HG03457 (cell line): ENCODE measurements at regions not wholly inside any gene's neighbourhood (a gene's known extent, or its start where the extent isn't known, plus 50 kb on each side); places are given as distances from the start of the nearest gene placed in this dataset.
A peak's percentile ranks its signal among the peaks of the same experiment; 100 is the strongest.

ENCODE experiments used
- ATAC-seq: cut with Tn5 transposase; IDR thresholded peaks from one replicate; pipeline ENCODE4 v1.9.1; 2021; ENCODE audit warnings: moderate number of reproducible peaks; ENCODE audit not compliant: unreplicated experiment

- ATAC-seq, result no peak
Observed at GRCh38 chr3:145721273-145721805, 439.6 kb downstream of the PLOD2 start.

- ATAC-seq, result no peak
Observed at GRCh38 chr3:145721815-145722214, 439.2 kb downstream of the PLOD2 start.

DNA sequence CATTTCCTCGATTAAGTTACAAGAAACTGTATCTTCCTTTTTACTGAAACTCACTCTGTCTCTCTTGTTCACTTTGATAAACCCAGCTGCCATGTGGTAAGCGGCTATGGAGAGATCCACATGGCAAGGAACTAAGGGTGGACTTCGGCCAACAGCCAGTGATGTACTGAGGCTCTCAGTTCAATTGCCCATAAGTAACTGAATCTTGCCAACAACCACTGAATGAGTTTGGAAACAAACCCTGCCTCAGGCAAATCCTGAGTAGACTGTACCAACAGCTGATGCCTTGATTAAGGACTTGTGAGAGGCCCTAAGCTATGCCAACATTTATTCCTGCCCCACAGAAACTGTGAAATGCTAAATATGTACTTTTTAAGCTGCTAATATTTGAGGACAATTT lies 433.5 kb downstream of the PLOD2 start:
- ATAC-seq, result no peak

DNA sequence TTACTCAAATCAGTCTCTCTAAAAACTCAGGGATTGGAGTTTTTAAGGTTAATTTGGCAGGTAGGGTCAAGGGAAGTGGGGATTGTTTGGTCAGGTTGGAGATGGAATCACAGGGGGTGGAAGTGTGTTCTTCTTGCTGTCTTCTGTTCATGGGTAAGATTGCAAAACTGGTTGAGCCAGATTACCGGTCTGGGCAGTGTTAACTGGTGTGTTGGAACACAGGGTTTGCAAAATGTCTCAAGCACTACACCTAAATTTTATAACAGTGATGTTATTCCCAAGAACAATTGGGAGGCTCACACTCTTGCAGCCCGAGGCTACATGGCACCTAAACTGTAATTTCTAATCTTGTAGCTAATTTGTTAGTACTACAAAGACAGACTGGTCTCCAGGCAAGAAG lies 425.4 kb downstream of the PLOD2 start:
- ATAC-seq, result no peak

GRCh38 chr3:145737952-145738351 lies 423.0 kb downstream of the PLOD2 start:
- no peak for ATAC-seq

DNA sequence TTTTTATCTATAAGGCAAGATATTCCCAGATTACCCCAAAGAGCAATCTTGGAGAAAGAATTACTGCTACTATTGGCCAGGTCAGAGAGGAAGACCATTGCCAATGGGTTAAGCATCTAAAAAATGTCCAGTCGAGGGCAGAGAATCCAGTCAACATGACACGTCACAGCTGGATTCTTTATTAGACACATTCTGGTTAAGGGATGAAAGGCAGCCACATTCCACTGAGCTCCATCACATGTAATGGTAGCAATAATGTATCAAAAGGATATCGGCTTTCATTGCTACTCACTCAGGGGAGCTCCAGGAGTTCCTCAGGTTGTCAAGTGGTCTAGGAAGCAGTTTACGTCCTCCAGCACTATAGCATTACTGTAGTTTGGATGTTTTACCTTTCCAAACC lies 421.1 kb downstream of the PLOD2 start:
- no peak for ATAC-seq

- ATAC-seq, result no peak
Observed at GRCh38 chr3:145750657-145751056, 410.3 kb downstream of the PLOD2 start.

GRCh38 chr3:145752576-145752975 lies 408.4 kb downstream of the PLOD2 start:
- no peak for ATAC-seq

DNA sequence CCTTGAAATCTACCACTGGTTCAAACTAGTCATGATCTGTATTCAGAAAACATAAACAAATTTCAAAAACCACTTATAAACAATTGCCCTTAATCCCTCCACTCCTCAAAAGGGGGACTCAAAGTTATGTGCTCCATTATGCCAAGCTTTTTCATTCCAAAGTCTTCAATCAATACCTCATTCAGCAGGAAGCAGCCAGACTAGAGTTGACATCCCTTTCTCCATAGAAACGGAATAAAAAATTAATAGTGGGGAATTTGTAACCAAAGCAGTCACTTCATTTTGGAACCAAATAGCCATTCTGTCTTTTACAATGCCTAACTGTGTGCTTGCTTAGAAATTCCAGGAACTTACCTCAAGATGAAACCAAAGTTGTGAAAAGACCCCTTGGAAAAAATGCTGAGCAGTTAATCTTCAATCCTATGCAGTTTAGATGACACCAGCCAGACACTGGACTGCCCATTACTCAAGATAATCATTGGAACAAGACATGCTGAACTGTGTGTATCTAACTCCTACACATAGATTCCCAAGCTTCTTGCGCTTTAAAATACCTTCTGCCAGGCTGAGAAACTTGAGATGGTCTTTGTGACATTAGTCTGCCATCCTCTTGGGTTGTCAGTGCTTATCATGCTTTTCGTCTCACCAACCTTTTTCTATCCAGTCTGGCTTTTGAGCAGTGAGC lies 406.2 kb downstream of the PLOD2 start:
- no peak for ATAC-seq

GRCh38 chr3:145760036-145760435 lies 400.9 kb downstream of the PLOD2 start:
- no peak for ATAC-seq

GRCh38 chr3:145767909-145768308 lies 393.1 kb downstream of the PLOD2 start:
- ATAC-seq, result no peak

GRCh38 chr3:145776782-145777408 lies 384.1 kb downstream of the PLOD2 start:
- peak; percentile 74 for ATAC-seq

DNA sequence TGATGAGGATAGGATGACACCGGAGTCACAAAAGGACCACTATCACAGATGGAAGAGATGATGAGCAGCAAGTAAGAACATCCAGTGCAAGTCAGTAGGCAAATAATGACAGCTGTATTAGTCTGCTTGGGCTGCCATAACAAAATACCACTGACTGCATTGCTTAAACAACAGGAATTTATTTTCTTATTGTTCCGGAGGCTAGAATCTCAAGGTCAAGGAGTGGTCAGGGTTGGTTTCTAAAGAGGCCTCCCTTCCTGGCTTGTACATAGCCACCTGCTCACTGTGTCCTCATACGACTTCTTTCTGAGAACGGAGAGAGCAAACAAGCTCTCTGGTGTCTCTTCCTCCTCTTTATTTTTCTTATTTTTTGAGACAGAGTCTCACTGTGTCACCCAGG lies 380.7 kb downstream of the PLOD2 start:
- no peak for ATAC-seq

GRCh38 chr3:145785668-145786067 lies 375.3 kb downstream of the PLOD2 start:
- ATAC-seq, result no peak

DNA sequence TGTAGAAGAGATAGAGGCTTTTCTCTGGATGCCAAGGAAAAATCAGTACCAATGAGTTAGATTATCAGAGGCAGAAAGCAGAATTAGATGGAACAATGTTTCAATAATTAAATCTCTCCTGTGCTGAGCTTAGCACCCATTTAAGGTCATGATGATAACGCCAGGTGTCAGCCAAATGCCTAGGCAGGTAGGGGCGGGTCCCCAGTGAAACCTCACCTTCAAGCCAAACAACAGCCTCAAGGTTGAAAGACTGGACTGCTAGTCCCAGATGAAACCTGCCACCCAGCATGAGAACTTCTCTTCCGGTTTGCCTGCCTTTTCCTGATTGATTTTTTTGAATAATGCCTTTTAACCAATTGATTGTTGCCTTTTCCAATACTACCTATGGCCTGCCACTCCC lies 363.0 kb downstream of the PLOD2 start:
- no peak for ATAC-seq

DNA sequence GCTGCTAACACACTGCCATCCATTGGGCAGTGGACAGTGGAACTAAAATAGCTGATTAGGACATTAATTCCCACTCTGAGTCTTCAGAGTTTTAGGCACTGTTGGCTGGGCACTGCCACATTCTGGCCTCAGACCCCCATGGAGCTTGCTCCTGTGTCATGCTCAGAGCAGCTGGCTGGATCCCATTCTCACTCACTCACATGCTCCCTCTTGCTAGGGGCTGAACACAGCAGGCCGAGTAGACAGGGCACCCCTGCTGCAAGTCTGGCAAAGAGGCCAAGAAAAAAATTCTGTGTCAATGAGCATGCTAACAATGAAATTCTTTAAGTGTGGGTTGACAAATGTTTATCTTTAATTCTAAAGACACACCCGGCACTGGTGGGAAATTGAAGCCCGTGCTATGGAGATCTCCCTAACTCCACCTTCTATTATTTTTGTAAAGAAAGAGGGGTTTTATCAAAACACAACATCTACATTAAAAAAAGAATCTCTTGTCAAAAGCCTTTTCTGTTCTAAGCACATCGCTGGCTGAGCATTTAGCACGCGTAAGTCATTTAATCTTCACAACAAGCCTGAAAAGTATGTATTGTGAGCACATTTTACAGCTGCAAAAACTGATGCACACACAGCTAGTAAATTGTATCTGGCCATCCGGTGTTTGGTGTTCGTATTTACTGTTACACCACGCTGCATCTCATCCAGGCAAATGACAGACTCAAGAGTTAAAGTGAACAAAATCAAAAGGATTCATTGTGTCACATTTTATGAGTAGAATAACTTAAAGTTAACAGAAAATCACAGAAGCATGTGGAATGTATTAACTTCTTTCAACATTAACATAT lies 362.1 kb downstream of the PLOD2 start:
- no peak for ATAC-seq

DNA sequence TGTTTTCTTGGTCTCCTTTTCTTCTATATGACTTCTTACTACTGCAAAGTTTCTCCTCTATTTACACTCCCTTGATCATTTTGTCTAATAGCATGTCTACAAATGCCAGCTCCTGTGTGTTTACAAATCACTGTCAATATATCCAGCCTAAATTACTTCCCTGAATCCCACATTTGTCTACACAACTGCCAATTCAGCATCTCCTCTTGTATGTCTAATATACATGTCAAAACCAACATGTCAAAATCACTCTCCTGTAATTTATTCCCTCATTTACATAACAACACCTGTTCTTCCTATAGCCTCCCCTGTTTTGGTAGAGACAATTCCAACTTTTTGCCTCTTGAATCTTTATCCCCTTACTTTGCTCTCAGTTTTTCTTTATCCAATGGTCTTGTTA lies 359.3 kb downstream of the PLOD2 start:
- ATAC-seq, result no peak

DNA sequence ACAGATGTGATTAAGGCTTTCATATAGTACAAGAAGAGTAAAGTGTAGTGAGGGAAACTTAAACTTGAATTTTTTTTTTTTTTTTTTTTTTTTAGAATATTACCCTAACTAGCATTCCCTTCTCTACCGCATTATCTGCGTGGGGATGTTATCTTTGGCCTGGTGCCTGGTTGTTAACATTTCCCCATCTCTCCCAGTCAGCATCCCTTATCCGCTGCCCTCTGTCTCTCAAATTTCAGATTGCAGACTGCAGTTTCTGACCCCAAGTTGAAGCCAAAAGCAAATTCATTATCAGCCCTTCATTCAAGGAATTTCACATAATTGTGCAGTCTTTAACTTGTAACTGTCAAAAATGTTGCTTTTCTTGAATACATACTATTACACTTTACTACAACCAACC lies 353.0 kb downstream of the PLOD2 start:
- no peak for ATAC-seq

DNA sequence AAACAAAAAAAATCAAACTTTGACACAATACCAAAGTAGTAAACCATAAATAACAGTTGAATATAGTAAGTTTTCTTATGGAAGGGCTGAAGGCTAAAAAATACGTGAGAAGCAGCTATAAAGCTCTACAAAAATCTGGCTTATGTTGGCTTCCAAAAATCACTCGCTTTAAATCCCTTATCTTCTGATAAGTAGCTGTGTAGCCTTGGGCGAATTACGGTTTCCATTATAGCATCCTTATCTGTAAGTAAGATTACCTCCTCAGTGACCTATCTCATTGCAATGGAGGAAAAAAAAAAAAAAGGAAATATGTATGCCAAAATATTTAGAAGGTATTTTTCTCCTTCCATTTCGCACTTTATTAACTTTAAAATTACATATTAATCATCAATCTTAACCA lies 348.6 kb downstream of the PLOD2 start:
- ATAC-seq, result no peak

DNA sequence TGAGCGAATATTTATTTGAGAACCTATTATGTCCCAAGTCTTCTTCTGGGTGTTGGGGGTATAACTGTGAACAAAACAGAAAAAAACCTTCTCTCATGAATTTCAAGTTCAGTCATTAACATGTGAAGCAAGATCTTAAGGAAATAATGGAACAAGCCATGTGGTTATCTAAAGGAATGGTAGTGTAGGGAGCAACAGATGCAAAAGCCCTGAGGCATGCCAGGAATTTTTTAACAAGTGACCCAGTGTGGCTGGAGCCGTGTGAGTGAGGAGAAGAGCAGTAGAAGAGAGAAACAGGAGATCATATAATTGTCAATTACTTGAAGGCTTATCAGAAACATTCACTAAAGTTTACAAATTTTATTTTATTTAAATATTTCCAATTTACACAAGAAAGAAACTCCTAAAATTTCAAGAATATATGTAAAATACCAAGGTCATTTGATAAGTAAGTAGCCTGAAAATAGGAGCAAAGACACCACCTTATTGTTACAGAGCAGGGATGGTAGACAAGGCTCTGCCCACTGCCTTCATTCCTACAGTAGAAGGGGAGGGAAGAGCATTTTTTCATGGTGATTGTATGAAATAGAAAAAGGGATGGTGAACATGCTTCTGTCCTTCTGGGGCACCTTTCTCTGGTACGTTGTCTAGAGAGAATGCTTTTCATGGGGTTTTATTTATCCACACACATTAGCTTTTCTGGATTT lies 345.1 kb downstream of the PLOD2 start:
- ATAC-seq, result no peak

DNA sequence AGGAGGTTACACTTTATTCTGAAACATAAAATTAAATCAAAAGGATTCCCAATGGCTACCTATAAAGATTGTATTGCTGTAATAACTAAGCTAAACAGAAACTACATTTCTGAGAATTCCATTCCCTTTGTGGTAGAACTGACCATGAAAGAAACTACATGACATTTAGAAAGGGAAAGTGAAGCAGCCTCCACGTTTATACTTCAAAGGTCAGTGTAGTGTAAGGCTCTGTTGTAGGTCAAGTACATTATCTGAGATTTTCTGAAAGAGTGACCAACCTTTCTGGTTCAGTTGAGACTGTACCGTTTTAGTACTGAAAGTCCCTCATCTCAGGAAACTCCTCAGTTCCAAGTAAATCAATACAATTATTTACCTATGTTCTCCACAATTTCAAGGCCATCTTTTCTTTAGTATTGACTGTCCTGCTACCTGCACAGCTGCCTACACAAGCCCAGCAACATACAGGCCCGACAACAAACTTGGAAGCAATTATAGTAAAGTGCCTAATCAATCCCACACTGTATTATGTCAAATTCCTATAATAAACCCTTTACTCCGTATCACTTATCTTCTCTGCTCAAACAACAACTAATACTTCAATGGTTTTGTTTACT lies 343.0 kb downstream of the PLOD2 start:
- ATAC-seq, result no peak
